ENCODE measurements at regions not wholly inside any gene's neighbourhood (a gene's known extent, or its start where the extent isn't known, plus 50 kb on each side); places are given as distances from the start of the nearest gene placed in this dataset.

GRCh38 chr9:91035825-91036208 lies 234.2 kb downstream of the SYK start:
- TF ChIP-seq HDGF (IDR thresholded peaks at IDR 0.05; ENCODE audit: borderline replicate concordance) (no peak), FOXA1 (IDR thresholded peaks at IDR 0.05) (no peak), SP1 (IDR thresholded peaks at IDR 0.05) (no peak), ZNF384 (IDR thresholded peaks at IDR 0.05) (no peak), BHLHE40 (IDR thresholded peaks at IDR 0.05; ENCODE audit: borderline replicate concordance) (no peak), CTBP1 (IDR thresholded peaks at IDR 0.05; ENCODE audit: borderline replicate concordance) (no peak), NFRKB (IDR thresholded peaks at IDR 0.05) (no peak), L3MBTL2 (conservative IDR thresholded peaks at IDR 0.05) (no peak), ELF4 (IDR thresholded peaks at IDR 0.05) (no peak), PKNOX1 (IDR thresholded peaks at IDR 0.05) (no peak), FOXK2 (IDR thresholded peaks at IDR 0.05) (no peak)

Measured in HEK293T (cell line).